ENCODE measurements at regions not wholly inside any gene's neighbourhood (a gene's known extent, or its start where the extent isn't known, plus 50 kb on each side); places are given as distances from the start of the nearest gene placed in this dataset.

DNA sequence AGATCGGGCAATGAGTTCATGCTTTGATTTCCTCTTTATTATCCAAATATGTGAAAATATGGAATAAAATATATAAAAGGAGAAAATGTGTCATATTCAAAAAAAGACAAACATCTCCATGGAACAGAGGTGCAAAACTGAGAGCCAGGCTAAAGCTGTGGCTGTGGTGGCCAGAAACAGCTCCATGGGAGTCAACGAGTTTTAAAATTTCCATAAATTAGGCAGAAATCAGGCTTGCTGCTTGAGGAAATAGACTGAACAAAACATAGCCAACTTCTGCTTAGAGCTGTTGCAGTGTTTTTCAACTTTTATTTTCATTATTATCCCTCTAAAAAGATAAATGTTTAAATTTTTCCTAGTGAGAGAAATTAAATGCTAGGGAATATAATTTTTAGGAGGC is 110.8 kb upstream of the SLC30A5 start:
- H3K4me3 ChIP-seq, result no peak overlapping the region
- TF ChIP-seq CTCF (IDR thresholded peaks at IDR 0.05), result no peak
- DNase-seq (no peak), ATAC-seq (no peak)
- H3K4me1 ChIP-seq, result no peaks in the 10 kb centered on the region
- H3K27ac ChIP-seq, result no peak overlapping the region
- H3K36me3 ChIP-seq, result no peaks in the 10 kb centered on the region
- intact Hi-C loops (cut with DNase I), result no loop called here
- peaks cover 0 to 2% of the 10 kb centered on the region in 2 donors for H3K9me3 ChIP-seq
- no peaks in the 10 kb centered on the region for H3K27me3 ChIP-seq

- intact Hi-C loops (cut with DNase I), result no loop called here
- no peak for TF ChIP-seq CTCF (IDR thresholded peaks at IDR 0.05)
- H3K27ac ChIP-seq, result no peak overlapping the region
- no peaks in the 10 kb centered on the region for H3K4me1 ChIP-seq
- ATAC-seq (no peak), DNase-seq (no peak)
- no peaks in the 10 kb centered on the region for H3K36me3 ChIP-seq
- H3K4me3 ChIP-seq, result no peak overlapping the region
- H3K27me3 ChIP-seq, result no peaks in the 10 kb centered on the region
- H3K9me3 ChIP-seq, result peaks cover 0 to 2% of the 10 kb centered on the region in 2 donors
Observed at GRCh38 chr5:68983959-68984358, 109.9 kb upstream of the SLC30A5 start.

DNA sequence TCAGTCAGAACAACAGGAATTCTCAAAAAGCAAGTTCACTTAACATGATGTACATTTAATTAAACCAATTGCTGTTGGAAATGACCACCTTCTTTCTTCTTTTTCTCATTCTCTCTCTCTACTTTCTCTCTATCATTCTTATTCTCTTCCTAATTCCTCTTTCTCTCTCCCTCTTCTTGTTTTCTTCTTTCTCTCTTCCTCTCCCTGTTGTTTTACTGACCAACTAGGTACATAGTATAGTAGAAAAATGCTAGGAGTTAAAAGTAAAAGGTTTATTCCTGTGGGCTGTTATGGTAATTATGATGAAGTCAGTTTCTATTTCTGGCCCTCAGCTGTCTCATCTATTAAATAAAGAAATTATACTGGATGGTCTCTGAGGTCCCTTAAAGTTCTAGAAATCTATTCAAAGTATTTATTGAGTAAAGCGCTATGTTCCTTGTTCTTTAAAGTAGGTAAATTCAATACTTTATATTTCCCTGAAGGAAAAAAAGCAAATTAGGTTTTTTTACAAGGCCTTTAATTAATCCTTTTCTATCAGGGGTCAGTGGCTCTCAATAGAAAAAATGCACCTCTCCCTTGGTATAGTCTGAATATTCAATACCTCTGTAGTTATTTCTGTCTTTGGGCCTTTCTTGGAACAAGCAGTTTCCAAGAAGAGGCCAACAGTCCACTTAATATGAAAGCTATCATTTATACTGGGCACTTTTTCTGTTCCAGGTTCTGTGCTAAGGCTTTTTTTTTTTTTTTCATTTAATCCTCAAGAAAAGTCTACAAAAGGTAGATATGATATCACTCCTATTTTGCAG is 102.3 kb upstream of the SLC30A5 start:
- Histone ChIP-seq H3K4me3 (no peak overlapping the region), H3K27ac (no peak overlapping the region), H3K36me3 (no peaks in the 10 kb centered on the region), H3K27me3 (no peaks in the 10 kb centered on the region), H3K4me1 (no peaks in the 10 kb centered on the region), H3K9me3 (no peaks in the 10 kb centered on the region)
- DNase-seq (no peak), ATAC-seq (no peak)
- no peak for TF ChIP-seq CTCF (IDR thresholded peaks at IDR 0.05)
- intact Hi-C loops (cut with DNase I), result no loop called here

DNA sequence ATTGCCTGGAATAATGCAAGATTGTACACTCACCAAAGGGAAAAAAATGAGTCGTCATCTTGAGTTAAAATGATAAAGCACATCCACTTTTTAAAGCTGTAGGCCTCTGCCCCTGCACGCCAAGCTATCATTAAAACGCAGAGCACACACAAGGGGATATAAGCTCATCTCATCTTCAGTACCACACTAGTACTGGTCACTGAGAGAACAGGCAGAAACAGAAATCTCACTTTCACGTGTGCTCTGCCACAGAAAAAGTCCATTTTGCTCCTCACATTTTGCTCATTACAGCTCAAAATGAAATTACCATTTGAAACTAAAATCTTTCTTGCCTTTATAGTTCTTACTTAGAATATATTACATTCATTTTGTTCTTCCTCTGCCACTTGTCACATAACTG is 99.2 kb upstream of the SLC30A5 start:
- H3K27ac ChIP-seq, result no peak overlapping the region
- no peaks in the 10 kb centered on the region for H3K27me3 ChIP-seq
- ATAC-seq (no peak), DNase-seq (no peak)
- intact Hi-C loops (cut with DNase I), result no loop called here
- H3K9me3 ChIP-seq, result no peaks in the 10 kb centered on the region
- no peaks in the 10 kb centered on the region for H3K4me1 ChIP-seq
- TF ChIP-seq CTCF (IDR thresholded peaks at IDR 0.05), result no peak
- no peak overlapping the region for H3K4me3 ChIP-seq
- no peaks in the 10 kb centered on the region for H3K36me3 ChIP-seq

DNA sequence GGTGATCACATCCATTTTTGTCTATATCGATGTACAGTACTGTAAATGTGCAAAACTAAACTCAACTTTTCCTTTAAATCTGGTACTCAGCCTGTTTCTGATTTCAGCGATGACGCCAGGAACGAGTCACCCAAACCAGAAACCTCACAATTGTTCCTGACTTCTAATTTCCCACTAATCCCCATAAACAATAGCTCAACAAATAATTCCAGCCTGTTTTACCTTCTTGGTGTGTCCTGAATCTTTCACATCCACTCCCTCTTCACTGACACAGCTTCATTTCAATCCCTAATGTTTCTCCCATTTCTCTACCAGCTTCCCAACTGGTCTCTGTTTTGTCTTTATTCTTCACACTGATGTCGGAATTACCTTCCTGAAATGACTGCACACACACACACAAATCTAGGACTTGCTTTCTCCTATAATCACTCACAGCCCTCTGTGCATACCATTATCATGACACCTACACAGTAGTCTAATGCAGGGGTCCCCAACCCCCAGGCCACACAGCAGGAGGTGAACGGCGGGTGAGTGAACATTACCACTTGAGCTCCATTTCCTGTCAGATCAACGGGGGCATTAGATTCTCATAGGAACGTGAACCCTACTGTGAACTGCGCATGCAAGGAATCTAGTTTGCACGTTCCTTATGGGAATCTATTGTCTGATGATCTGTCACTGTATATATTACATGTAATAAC is 97.8 kb upstream of the SLC30A5 start:
- no peak overlapping the region for H3K4me3 ChIP-seq
- no peak for DNase-seq
- H3K4me1 ChIP-seq, result no peaks in the 10 kb centered on the region
- H3K27ac ChIP-seq, result no peak overlapping the region
- intact Hi-C loops (cut with DNase I), result no loop called here
- ATAC-seq, result no peak
- H3K9me3 ChIP-seq, result no peaks in the 10 kb centered on the region
- no peaks in the 10 kb centered on the region for H3K36me3 ChIP-seq
- H3K27me3 ChIP-seq, result no peaks in the 10 kb centered on the region
- no peak for TF ChIP-seq CTCF (IDR thresholded peaks at IDR 0.05)
